Eye (tissue), 1 donor: ENCODE measurements at regions not wholly inside any gene's neighbourhood (a gene's known extent, or its start where the extent isn't known, plus 50 kb on each side); places are given as distances from the start of the nearest gene placed in this dataset.
A peak's percentile ranks its signal among the peaks of the same experiment; 100 is the strongest.
"Not testable (repeated sequence)": the region's sequence is repeated elsewhere in the genome, so short reads cannot be mapped to it uniquely, and the experiment has no call there.

Experiments
- DNase-seq: peaks from one replicate; pipeline ENCODE4 v3.0.0-alpha.2; 2015

GRCh38 chr15:30195355-30196008 lies 60.6 kb downstream of the GOLGA8T start:
- DNase-seq = peak; percentile 24

- peak; percentile 63 for DNase-seq
Observed at GRCh38 chr15:30196009-30196375, 61.1 kb downstream of the GOLGA8T start.

GRCh38 chr15:30196769-30197168 lies 61.9 kb downstream of the GOLGA8T start:
- DNase-seq = not testable (repeated sequence)

GRCh38 chr15:30201517-30201916 lies 66.7 kb downstream of the GOLGA8T start:
- not testable (repeated sequence) for DNase-seq

GRCh38 chr15:30213733-30214132 lies 78.9 kb downstream of the GOLGA8T start:
- DNase-seq = not testable (repeated sequence)

GRCh38 chr15:30221803-30222202 lies 87.0 kb downstream of the GOLGA8T start:
- not testable (repeated sequence) for DNase-seq

- DNase-seq = not testable (repeated sequence)
Observed at GRCh38 chr15:30222798-30223591, 88.1 kb downstream of the GOLGA8T start.

GRCh38 chr15:30225233-30225891 lies 90.5 kb downstream of the GOLGA8T start:
- peak; percentile 2 for DNase-seq

GRCh38 chr15:30261432-30262141 lies 126.7 kb downstream of the GOLGA8T start:
- DNase-seq = not testable (repeated sequence)

- not testable (repeated sequence) for DNase-seq
Observed at GRCh38 chr15:30262142-30262460, 127.2 kb downstream of the GOLGA8T start.

GRCh38 chr15:30264000-30264399 lies 129.1 kb downstream of the GOLGA8T start:
- not testable (repeated sequence) for DNase-seq

- not testable (repeated sequence) for DNase-seq
Observed at GRCh38 chr15:30295150-30295844, 98.0 kb downstream of the CHRFAM7A start.

- not testable (repeated sequence) for DNase-seq
Observed at GRCh38 chr15:30303968-30304367, 89.4 kb downstream of the CHRFAM7A start.
